ENCODE measurements at regions not wholly inside any gene's neighbourhood (a gene's known extent, or its start where the extent isn't known, plus 50 kb on each side); places are given as distances from the start of the nearest gene placed in this dataset.

- H3K9me3 ChIP-seq (ENCODE audit: low read length), result no peaks in the 10 kb centered on the region
- H3K4me2 ChIP-seq (ENCODE audit: low read length), result no peak overlapping the region
- H3K4me3 ChIP-seq (ENCODE audit: low read length), result no peak overlapping the region
- no peaks in the 10 kb centered on the region for H3K27me3 ChIP-seq (ENCODE audit: insufficient read depth, low read depth, low read length)
- H3K79me2 ChIP-seq (replicated peaks; ENCODE audit: insufficient read depth, low read length), result no peaks in the 10 kb centered on the region
- no peak overlapping the region for H3K27ac ChIP-seq (ENCODE audit: low read length)
- H4K20me1 ChIP-seq (ENCODE audit: insufficient read depth), result no peaks in the 10 kb centered on the region
- TF ChIP-seq CTCF (IDR thresholded peaks at IDR 0.05; ENCODE audit: poor library complexity, severe bottlenecking) (no peak), SMC3 (conservative IDR thresholded peaks at IDR 0.05; ENCODE audit: poor library complexity) (no peak), REST (IDR thresholded peaks at IDR 0.05; ENCODE audit: borderline replicate concordance) (no peak), TAF1 (IDR thresholded peaks at IDR 0.05; ENCODE audit: low read depth) (no peak), POLR2AphosphoS5 (IDR thresholded peaks at IDR 0.05) (no peak), RAD21 (conservative IDR thresholded peaks at IDR 0.05) (no peak), MXI1 (conservative IDR thresholded peaks at IDR 0.05; ENCODE audit: poor library complexity, severe bottlenecking) (no peak), EP300 (conservative IDR thresholded peaks at IDR 0.05; ENCODE audit: poor library complexity, severe bottlenecking) (no peak), EZH2 (IDR thresholded peaks at IDR 0.05; ENCODE audit: borderline replicate concordance, insufficient read depth, low read length, poor library complexity, severe bottlenecking) (no peak)
- no peaks in the 10 kb centered on the region for H3F3A ChIP-seq (ENCODE audit: insufficient read depth, low read length, poor library complexity, severe bottlenecking)
- H2AFZ ChIP-seq (ENCODE audit: low read depth, low read length), result no peak overlapping the region
- no peaks in the 10 kb centered on the region for H3K9me2 ChIP-seq (ENCODE audit: insufficient read depth, low read length)
- no peaks in the 10 kb centered on the region for H3K36me3 ChIP-seq (ENCODE audit: insufficient read depth, low read length)
- H3K9ac ChIP-seq (ENCODE audit: low read length), result no peak overlapping the region
Measured at GRCh38 chr4:22869235-22869634, 176.5 kb downstream of the GBA3 start.

Measured in neural cell (in vitro differentiated cells).